ENCODE measurements at regions not wholly inside any gene's neighbourhood (a gene's known extent, or its start where the extent isn't known, plus 50 kb on each side); places are given as distances from the start of the nearest gene placed in this dataset.

GRCh38 chr1:87208080-87208479 is 120.6 kb upstream of the LMO4 start:
- TF ChIP-seq CTCF (IDR thresholded peaks at IDR 0.05; ENCODE audit: extremely low read depth in 1 of 2, insufficient read depth in 1 of 2, low read depth in 1 of 2, low read length in 2 of 2): no peak
- TF ChIP-seq FOS (IDR thresholded peaks at IDR 0.05; ENCODE audit: borderline replicate concordance, insufficient read depth, low read length): no peak
- TF ChIP-seq POLR2A (IDR thresholded peaks at IDR 0.05; ENCODE audit: low read depth, low read length): no peak
- no peak for TF ChIP-seq POLR2AphosphoS5 (IDR thresholded peaks at IDR 0.05; ENCODE audit: insufficient read depth, low read depth, low read length)
- TF ChIP-seq EZH2 (IDR thresholded peaks at IDR 0.05; ENCODE audit: borderline replicate concordance, low read depth, low read length, severe bottlenecking): no peak
